ENCODE measurements at regions not wholly inside any gene's neighbourhood (a gene's known extent, or its start where the extent isn't known, plus 50 kb on each side); places are given as distances from the start of the nearest gene placed in this dataset.

- no peak for TF ChIP-seq CTCF (IDR thresholded peaks at IDR 0.05)
- DNase-seq: no peak
- Mint-ChIP-seq H3K27me3 (ENCODE audit: low read depth, poor library complexity) (no peaks in the 10 kb centered on the region), H3K4me3 (no peak overlapping the region), H3K4me1 (peaks cover 17% of the 10 kb centered on the region), H3K36me3 (ENCODE audit: low read depth) (no peaks in the 10 kb centered on the region), H3K27ac (no peak overlapping the region), H3K9me3 (peaks cover 6% of the 10 kb centered on the region)
Measured at GRCh38 chr15:57780471-57780870, 74.0 kb downstream of the POLR2M start.

GRCh38 chr15:57782731-57783130, 76.2 kb downstream of the POLR2M start:
- DNase-seq: no peak
- no peak overlapping the region for H3K27ac Mint-ChIP-seq
- H3K9me3 Mint-ChIP-seq: peaks cover 6% of the 10 kb centered on the region
- H3K36me3 Mint-ChIP-seq (ENCODE audit: low read depth): no peaks in the 10 kb centered on the region
- TF ChIP-seq CTCF (IDR thresholded peaks at IDR 0.05): no peak
- H3K4me1 Mint-ChIP-seq: peaks cover 11% of the 10 kb centered on the region
- H3K4me3 Mint-ChIP-seq: no peak overlapping the region
- H3K27me3 Mint-ChIP-seq (ENCODE audit: low read depth, poor library complexity): no peaks in the 10 kb centered on the region

GRCh38 chr15:57784081-57784511, 77.6 kb downstream of the POLR2M start:
- no peaks in the 10 kb centered on the region for H3K27me3 Mint-ChIP-seq (ENCODE audit: low read depth, poor library complexity)
- no peaks in the 10 kb centered on the region for H3K9me3 Mint-ChIP-seq
- H3K36me3 Mint-ChIP-seq (ENCODE audit: low read depth): no peaks in the 10 kb centered on the region
- no peak for DNase-seq
- H3K4me3 Mint-ChIP-seq: no peak overlapping the region
- peaks cover 15% of the 10 kb centered on the region for H3K4me1 Mint-ChIP-seq
- no peak for TF ChIP-seq CTCF (IDR thresholded peaks at IDR 0.05)
- peak overlapping the region; percentile 84 for H3K27ac Mint-ChIP-seq

- peaks cover 21% of the 10 kb centered on the region for H3K4me1 Mint-ChIP-seq
- H3K9me3 Mint-ChIP-seq: no peaks in the 10 kb centered on the region
- no peaks in the 10 kb centered on the region for H3K36me3 Mint-ChIP-seq (ENCODE audit: low read depth)
- H3K27me3 Mint-ChIP-seq (ENCODE audit: low read depth, poor library complexity): no peaks in the 10 kb centered on the region
- H3K27ac Mint-ChIP-seq: no peak overlapping the region
- H3K4me3 Mint-ChIP-seq: no peak overlapping the region
- no peak for TF ChIP-seq CTCF (IDR thresholded peaks at IDR 0.05)
- no peak for DNase-seq
Measured at GRCh38 chr15:57785039-57785438, 78.5 kb downstream of the POLR2M start.

- TF ChIP-seq CTCF (IDR thresholded peaks at IDR 0.05): no peak
- DNase-seq: no peak
- Mint-ChIP-seq H3K27me3 (ENCODE audit: low read depth, poor library complexity) (no peaks in the 10 kb centered on the region), H3K4me3 (no peak overlapping the region), H3K27ac (no peak overlapping the region), H3K9me3 (no peaks in the 10 kb centered on the region), H3K4me1 (peaks cover 21% of the 10 kb centered on the region), H3K36me3 (ENCODE audit: low read depth) (no peaks in the 10 kb centered on the region)
Measured at GRCh38 chr15:57785959-57786358, 79.4 kb downstream of the POLR2M start.

- no peaks in the 10 kb centered on the region for H3K9me3 Mint-ChIP-seq
Measured at GRCh38 chr15:57789225-57789624, 82.7 kb downstream of the POLR2M start.

More at GRCh38 chr15:57789225-57789624, 82.7 kb downstream of the POLR2M start:
- DNase-seq: no peak
- Mint-ChIP-seq H3K27ac (peak overlapping the region; percentile 31), H3K4me1 (peaks cover 25% of the 10 kb centered on the region), H3K27me3 (ENCODE audit: low read depth, poor library complexity) (peaks cover 3% of the 10 kb centered on the region), H3K36me3 (ENCODE audit: low read depth) (no peaks in the 10 kb centered on the region), H3K4me3 (no peak overlapping the region)
- TF ChIP-seq CTCF (IDR thresholded peaks at IDR 0.05): no peak
